ENCODE measurements at regions not wholly inside any gene's neighbourhood (a gene's known extent, or its start where the extent isn't known, plus 50 kb on each side); places are given as distances from the start of the nearest gene placed in this dataset. TPM values are rescaled to one million over a fixed set of nuclear protein-coding genes. Genes with fewer than 3 reads are reported as not detected.

- WGBS, 2 donors, result 17 to 26% methylated on average over 1 of the region's 1 CpG
- no peaks in the 10 kb centered on the region for H3K36me3 ChIP-seq
- H3K4me1 ChIP-seq, result no peaks in the 10 kb centered on the region
- no peak for DNase-seq (ENCODE audit: low spot score in 2 of 2)
- H3K4me3 ChIP-seq, result no peak overlapping the region
- H3K9me3 ChIP-seq, result peaks cover 0 to 40% (median 0%) of the 10 kb centered on the region in 4 donors
- no peaks in the 10 kb centered on the region for H3K27me3 ChIP-seq
- H3K27ac ChIP-seq, result peak overlapping the region in 1 of 4 donors; percentile 47
- no peak for TF ChIP-seq POLR2A (IDR thresholded peaks at IDR 0.05)
- no peak for TF ChIP-seq EP300 (IDR thresholded peaks at IDR 0.05)
- TF ChIP-seq CTCF (IDR thresholded peaks at IDR 0.05), result no peak
These were observed 1134.1 kb downstream of the EPHA3 start for GRCh38 chr3:90241481-90241880.

- H3K4me3 ChIP-seq, result no peak overlapping the region
- no peak for DNase-seq (ENCODE audit: low spot score in 2 of 2)
- WGBS, 2 donors, result 78% methylated on average over 2 of the region's 2 CpGs
These were observed 1145.7 kb downstream of the EPHA3 start for GRCh38 chr3:90253131-90253530.

GRCh38 chr3:90261481-90262433 is 1154.3 kb downstream of the EPHA3 start:
- no peaks in the 10 kb centered on the region for H3K36me3 ChIP-seq

More at GRCh38 chr3:90253131-90253530, 1145.7 kb downstream of the EPHA3 start:
- TF ChIP-seq EP300 (IDR thresholded peaks at IDR 0.05), result no peak
- no peak for TF ChIP-seq CTCF (IDR thresholded peaks at IDR 0.05)
- no peak for TF ChIP-seq POLR2A (IDR thresholded peaks at IDR 0.05)
- no peaks in the 10 kb centered on the region for H3K9me3 ChIP-seq
- H3K27me3 ChIP-seq, result no peaks in the 10 kb centered on the region
- H3K4me1 ChIP-seq, result no peaks in the 10 kb centered on the region
- no peak overlapping the region for H3K27ac ChIP-seq
- no peaks in the 10 kb centered on the region for H3K36me3 ChIP-seq

More at GRCh38 chr3:90261481-90262433, 1154.3 kb downstream of the EPHA3 start:
- Histone ChIP-seq H3K27me3 (no peaks in the 10 kb centered on the region), H3K4me3 (no peak overlapping the region), H3K9me3 (peaks cover 0 to 32% (median 7%) of the 10 kb centered on the region in 4 donors), H3K4me1 (no peaks in the 10 kb centered on the region), H3K27ac (no peak overlapping the region)
- DNase-seq (ENCODE audit: low spot score in 2 of 2), result no peak
- TF ChIP-seq EP300 (IDR thresholded peaks at IDR 0.05), result no peak
- no peak for TF ChIP-seq POLR2A (IDR thresholded peaks at IDR 0.05)
- no peak for TF ChIP-seq CTCF (IDR thresholded peaks at IDR 0.05)
- 79 to 80% methylated on average over 6 of the region's 6 CpGs for WGBS, 2 donors

Small RNA genes lying in the stretch of these regions (small RNA-seq; reads per million reads assigned to genes)
- gene HSPE1P19 (not detected), gene RF00012 (not detected), gene RNU6-712P (not detected)
